ENCODE measurements at regions not wholly inside any gene's neighbourhood (a gene's known extent, or its start where the extent isn't known, plus 50 kb on each side); places are given as distances from the start of the nearest gene placed in this dataset.

DNA sequence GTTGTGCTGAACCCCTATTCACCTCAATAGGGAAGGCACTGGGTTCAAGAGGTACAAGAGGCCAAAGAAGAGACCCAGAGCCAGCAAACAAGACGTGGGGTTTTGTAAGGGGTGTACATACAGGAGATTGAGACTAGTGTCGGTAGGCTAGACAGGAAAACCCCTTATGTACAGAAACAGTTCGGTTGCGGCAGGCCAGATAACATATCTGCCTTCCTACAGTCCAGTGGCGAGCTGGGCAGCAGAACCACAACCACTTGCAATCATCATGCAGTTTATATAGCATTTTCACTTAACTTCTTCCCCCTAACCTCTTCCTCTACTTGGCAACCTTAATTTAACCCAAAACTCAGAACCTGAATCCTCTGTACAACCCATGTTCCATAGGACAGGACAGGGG, 422.2 kb downstream of the PDHA2 start:
- TF ChIP-seq, protein P1, sequence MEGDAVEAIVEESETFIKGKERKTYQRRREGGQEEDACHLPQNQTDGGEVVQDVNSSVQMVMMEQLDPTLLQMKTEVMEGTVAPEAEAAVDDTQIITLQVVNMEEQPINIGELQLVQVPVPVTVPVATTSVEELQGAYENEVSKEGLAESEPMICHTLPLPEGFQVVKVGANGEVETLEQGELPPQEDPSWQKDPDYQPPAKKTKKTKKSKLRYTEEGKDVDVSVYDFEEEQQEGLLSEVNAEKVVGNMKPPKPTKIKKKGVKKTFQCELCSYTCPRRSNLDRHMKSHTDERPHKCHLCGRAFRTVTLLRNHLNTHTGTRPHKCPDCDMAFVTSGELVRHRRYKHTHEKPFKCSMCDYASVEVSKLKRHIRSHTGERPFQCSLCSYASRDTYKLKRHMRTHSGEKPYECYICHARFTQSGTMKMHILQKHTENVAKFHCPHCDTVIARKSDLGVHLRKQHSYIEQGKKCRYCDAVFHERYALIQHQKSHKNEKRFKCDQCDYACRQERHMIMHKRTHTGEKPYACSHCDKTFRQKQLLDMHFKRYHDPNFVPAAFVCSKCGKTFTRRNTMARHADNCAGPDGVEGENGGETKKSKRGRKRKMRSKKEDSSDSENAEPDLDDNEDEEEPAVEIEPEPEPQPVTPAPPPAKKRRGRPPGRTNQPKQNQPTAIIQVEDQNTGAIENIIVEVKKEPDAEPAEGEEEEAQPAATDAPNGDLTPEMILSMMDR (IDR thresholded peaks at IDR 0.05; ENCODE audit: insufficient read depth, low read length), result no peak
- TF ChIP-seq, protein P2, sequence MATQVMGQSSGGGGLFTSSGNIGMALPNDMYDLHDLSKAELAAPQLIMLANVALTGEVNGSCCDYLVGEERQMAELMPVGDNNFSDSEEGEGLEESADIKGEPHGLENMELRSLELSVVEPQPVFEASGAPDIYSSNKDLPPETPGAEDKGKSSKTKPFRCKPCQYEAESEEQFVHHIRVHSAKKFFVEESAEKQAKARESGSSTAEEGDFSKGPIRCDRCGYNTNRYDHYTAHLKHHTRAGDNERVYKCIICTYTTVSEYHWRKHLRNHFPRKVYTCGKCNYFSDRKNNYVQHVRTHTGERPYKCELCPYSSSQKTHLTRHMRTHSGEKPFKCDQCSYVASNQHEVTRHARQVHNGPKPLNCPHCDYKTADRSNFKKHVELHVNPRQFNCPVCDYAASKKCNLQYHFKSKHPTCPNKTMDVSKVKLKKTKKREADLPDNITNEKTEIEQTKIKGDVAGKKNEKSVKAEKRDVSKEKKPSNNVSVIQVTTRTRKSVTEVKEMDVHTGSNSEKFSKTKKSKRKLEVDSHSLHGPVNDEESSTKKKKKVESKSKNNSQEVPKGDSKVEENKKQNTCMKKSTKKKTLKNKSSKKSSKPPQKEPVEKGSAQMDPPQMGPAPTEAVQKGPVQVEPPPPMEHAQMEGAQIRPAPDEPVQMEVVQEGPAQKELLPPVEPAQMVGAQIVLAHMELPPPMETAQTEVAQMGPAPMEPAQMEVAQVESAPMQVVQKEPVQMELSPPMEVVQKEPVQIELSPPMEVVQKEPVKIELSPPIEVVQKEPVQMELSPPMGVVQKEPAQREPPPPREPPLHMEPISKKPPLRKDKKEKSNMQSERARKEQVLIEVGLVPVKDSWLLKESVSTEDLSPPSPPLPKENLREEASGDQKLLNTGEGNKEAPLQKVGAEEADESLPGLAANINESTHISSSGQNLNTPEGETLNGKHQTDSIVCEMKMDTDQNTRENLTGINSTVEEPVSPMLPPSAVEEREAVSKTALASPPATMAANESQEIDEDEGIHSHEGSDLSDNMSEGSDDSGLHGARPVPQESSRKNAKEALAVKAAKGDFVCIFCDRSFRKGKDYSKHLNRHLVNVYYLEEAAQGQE (IDR thresholded peaks at IDR 0.05; ENCODE audit: insufficient replicate concordance, low read depth), result no peak
- TF ChIP-seq POLR2AphosphoS5 (IDR thresholded peaks at IDR 0.05; ENCODE audit: low read depth) (no peak), GABPA (IDR thresholded peaks at IDR 0.05; ENCODE audit: low read depth) (no peak), SPI1 (IDR thresholded peaks at IDR 0.05; ENCODE audit: borderline replicate concordance, low read depth) (no peak)

All from HL-60 (cell line).